Activated B cell treated with CpG ODN at 0.5 μM for 24 hours (primary cell): ENCODE measurements at regions not wholly inside any gene's neighbourhood (a gene's known extent, or its start where the extent isn't known, plus 50 kb on each side); places are given as distances from the start of the nearest gene placed in this dataset.

Experiments
- ATAC-seq: fragments of 200-7000 bp; cut with Tn5 transposase; one replicate; pipeline ENCODE4 v1.10.0; 2021; ENCODE audit warnings: low read depth, mild to moderate bottlenecking, moderate library complexity
- CTCF ChIA-PET: fragments of 350-600 bp; sonication (Branson Sonifier 250); formaldehyde crosslinking; loops from one replicate; lab custom pipeline; 2021; ENCODE audit warnings: antibody characterized with exemption; lab: Charles Lee
- POLR2A ChIA-PET: fragments of 350-600 bp; sonication (Branson Sonifier 250); formaldehyde crosslinking; loops from one replicate; lab custom pipeline; 2021; ENCODE audit warnings: antibody characterized with exemption; lab: Charles Lee
- DNase-seq: peaks from one replicate; pipeline ENCODE4 v3.0.0; 2022
- H3K27ac Mint-ChIP-seq: one replicate; pipeline ENCODE4 v1.8.0; 2020; ENCODE audit warnings: mixed read lengths
- H3K27me3 Mint-ChIP-seq: one replicate; pipeline ENCODE4 v1.8.0; 2021; ENCODE audit warnings: mixed read lengths
- H3K36me3 Mint-ChIP-seq: one replicate; pipeline ENCODE4 v1.8.0; 2021; ENCODE audit warnings: low read depth, mixed read lengths
- H3K4me1 Mint-ChIP-seq: one replicate; pipeline ENCODE4 v1.8.0; 2021; ENCODE audit warnings: mixed read lengths
- H3K4me3 Mint-ChIP-seq: one replicate; pipeline ENCODE4 v1.8.0; 2020; ENCODE audit warnings: mild to moderate bottlenecking, mixed read lengths
- H3K9me3 Mint-ChIP-seq: one replicate; pipeline ENCODE4 v1.8.0; 2020; ENCODE audit warnings: mixed read lengths
- intact Hi-C: fragments of 100-400 bp; cut with micrococcal nuclease; formaldehyde crosslinking; loops from one replicate; pipeline ENCODE4 v1.15.1; 2024
- TF ChIP-seq, protein P1 (sequence below): fragments of 200-600 bp; IDR thresholded peaks from one replicate; pipeline ENCODE4 v1.8.0; 2022; ENCODE audit warnings: antibody characterized with exemption, mild to moderate bottlenecking

DNA sequence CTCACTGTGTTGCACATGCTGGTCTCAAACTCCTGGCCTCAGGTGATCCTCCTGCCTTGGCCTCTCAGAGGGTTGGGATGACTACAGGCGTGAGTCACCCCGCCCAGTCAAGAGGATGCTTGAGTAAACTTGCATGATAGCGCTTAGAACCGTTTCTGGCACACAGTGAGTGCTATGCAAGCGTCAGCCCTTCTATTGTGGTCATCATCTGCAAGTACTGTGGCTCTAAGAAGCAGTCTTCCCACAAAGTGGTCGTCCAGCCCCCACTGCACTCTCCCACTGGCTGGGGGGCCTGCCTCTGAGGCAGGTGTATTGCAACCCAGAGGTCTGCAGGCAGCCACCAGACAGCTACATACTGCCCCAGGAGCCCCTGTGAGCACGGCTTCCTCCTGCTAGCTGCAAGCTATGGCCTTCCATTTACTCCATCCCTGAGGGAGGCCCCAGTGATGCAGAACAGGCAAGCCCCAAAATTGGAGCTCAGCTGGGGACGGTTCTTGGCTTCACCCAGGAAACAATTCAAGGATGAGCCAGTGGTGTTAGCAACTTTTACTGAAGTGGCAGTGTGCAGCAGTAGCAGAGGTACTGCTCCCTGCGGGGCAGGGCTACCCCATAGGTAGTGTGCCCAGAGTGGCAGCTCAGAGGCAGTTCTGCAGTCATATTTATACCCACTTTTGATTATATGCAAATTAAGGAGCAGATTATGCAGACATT is 95.4 kb downstream of the LSM3 start:
- DNase-seq, result no peak
- Mint-ChIP-seq H3K27me3 (peaks cover 13% of the 10 kb centered on the region), H3K36me3 (no peaks in the 10 kb centered on the region), H3K4me3 (no peak overlapping the region), H3K4me1 (no peaks in the 10 kb centered on the region), H3K9me3 (no peaks in the 10 kb centered on the region), H3K27ac (no peak overlapping the region)
- TF ChIP-seq, protein P1, sequence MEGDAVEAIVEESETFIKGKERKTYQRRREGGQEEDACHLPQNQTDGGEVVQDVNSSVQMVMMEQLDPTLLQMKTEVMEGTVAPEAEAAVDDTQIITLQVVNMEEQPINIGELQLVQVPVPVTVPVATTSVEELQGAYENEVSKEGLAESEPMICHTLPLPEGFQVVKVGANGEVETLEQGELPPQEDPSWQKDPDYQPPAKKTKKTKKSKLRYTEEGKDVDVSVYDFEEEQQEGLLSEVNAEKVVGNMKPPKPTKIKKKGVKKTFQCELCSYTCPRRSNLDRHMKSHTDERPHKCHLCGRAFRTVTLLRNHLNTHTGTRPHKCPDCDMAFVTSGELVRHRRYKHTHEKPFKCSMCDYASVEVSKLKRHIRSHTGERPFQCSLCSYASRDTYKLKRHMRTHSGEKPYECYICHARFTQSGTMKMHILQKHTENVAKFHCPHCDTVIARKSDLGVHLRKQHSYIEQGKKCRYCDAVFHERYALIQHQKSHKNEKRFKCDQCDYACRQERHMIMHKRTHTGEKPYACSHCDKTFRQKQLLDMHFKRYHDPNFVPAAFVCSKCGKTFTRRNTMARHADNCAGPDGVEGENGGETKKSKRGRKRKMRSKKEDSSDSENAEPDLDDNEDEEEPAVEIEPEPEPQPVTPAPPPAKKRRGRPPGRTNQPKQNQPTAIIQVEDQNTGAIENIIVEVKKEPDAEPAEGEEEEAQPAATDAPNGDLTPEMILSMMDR, result no peak
- ATAC-seq, result no peak
- ChIA-PET POLR2A (no interaction called here), CTCF (no interaction called here)
- intact Hi-C loops, result no loop called here

DNA sequence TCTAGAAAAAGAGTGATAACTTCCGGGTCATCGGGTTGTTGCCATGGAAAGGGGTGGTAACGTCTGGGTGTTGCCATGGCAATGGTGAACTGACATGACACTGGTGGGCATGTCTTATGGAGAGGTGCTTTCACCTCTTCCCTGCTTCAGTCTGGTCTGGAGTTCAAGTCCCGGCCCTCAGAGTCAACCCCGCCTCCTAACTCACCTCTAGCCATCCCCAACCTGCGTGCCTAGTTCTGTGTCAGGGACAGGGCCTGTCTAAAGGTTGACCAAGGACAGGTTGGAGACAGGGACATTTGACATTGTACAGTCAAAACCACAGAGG is 96.0 kb downstream of the LSM3 start:
- H3K27me3 Mint-ChIP-seq, result peaks cover 13% of the 10 kb centered on the region
- intact Hi-C loops, result no loop called here
- TF ChIP-seq, protein P1, result no peak

DNA sequence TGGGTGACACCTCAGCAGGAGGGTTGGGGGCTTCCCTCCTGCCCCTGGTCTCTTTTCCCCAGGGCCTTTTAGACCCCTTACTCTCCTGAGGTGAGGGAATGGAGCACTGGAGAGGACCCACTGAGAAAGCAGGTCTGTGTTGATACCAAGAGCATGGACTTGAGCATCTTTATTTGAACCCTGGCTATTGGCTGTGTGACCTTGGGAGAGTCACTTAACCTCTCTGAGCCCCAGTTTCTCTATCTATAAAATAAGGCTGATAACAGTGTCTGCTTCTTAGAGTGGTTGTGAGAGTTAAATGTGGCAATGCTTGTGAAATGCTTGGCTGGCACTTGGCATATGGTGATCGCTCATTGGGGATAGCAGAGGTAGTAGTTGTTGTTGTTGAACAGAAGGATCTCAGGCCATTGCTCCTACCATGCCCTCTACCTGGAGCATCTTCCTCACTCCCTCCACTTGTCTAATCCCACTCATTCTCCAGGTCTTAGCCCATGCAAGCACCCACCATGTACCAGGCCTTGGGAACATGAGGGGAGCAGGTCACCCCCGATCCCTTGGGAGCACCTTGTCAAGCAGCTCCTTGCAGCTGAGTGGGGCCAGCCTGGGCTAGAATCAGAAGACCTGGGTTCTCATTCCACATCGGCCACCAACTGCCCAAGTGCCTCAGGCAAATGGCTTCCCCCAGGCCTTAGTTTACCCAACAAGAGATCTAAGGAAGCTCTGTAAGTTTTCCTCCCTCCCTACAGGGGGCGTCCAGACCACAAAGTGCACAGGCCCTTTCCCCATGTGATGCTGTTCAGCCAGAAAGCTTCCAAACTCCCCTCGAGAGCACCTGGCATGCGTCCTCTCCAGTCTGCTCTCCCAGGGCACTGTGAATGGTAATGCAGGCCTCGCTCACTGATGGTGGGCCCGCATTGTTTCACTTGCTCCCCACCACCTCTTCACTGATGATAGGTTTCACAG is 96.7 kb downstream of the LSM3 start:
- ChIA-PET POLR2A (no interaction called here), CTCF (interaction anchor here (1.0 to 2.4 kb wide), 2 partner anchors 186 to 192 kb away, joined by 5 to 10 read pairs; no protein-coding TSS in a partner anchor)
- Mint-ChIP-seq H3K27ac (no peak overlapping the region), H3K4me1 (no peaks in the 10 kb centered on the region), H3K9me3 (no peaks in the 10 kb centered on the region), H3K36me3 (no peaks in the 10 kb centered on the region), H3K4me3 (no peak overlapping the region), H3K27me3 (peaks cover 11% of the 10 kb centered on the region)
- DNase-seq (no peak), ATAC-seq (no peak)
- TF ChIP-seq, protein P1, result no peak
- intact Hi-C loops, result no loop called here

More for the DNA sequence above, 96.0 kb downstream of the LSM3 start:
- H3K9me3 Mint-ChIP-seq, result no peaks in the 10 kb centered on the region
- ChIA-PET CTCF (no interaction called here), POLR2A (no interaction called here)
- DNase-seq, result no peak
- no peak overlapping the region for H3K27ac Mint-ChIP-seq
- H3K4me1 Mint-ChIP-seq, result no peaks in the 10 kb centered on the region
- no peak for ATAC-seq
- H3K4me3 Mint-ChIP-seq, result no peak overlapping the region
- no peaks in the 10 kb centered on the region for H3K36me3 Mint-ChIP-seq

DNA sequence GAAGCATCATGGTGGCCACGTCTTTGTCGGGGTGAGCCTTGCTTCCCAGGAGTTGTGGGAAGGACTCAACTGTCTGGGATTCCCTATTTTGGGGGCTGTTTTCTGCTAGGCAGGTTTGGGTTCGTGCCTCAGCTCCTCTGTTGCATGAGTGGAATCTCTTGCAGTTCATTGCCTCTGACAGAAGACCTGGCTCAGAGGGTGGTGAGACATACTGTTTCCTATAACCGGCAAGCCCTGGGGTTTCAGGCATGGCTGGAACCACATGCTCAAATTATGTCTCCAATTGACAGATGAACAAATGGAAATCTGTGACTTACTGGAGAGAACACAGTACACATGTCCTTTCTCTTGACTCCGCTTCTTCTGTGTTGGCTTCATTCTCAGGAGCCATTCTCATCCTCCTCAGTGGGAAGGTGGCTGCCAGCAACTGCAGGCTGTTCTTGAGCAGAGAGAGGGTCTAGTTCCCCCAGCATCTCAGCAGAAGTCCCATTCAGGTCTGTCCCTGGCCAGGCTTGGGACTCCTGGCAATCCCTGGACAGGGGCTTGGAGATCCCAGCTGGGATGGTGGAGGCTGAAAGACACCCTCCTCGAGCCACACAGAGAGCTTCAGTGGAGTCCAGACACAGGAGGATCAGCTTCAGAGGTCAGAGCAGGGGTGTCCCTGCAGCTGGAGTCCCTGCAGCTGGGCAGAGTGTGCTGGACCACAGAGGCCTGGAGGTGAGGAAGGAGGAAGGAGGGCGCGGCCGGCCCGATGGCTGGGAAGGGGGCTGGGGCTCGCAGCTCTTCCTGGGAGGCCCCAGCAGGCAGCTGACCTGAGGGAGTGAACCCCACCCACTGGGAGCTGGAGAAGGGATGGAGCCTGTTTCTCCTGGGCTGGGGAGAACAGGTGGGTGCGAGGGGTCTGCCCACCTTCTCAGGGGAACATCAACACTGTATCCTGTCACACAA is 97.6 kb downstream of the LSM3 start:
- TF ChIP-seq, protein P1, result no peak
- Mint-ChIP-seq H3K27me3 (peaks cover 7% of the 10 kb centered on the region), H3K9me3 (no peaks in the 10 kb centered on the region), H3K36me3 (no peaks in the 10 kb centered on the region), H3K27ac (no peak overlapping the region), H3K4me3 (no peak overlapping the region), H3K4me1 (no peaks in the 10 kb centered on the region)
- no peak for ATAC-seq
- no peak for DNase-seq
- intact Hi-C loops, result no loop called here
- ChIA-PET CTCF (interaction anchor here (1.0 to 2.4 kb wide), 2 partner anchors 185 to 191 kb away, joined by 5 to 10 read pairs; no protein-coding TSS in a partner anchor), POLR2A (no interaction called here)
